HPDE6-E6E7 (cell line): ENCODE measurements at regions not wholly inside any gene's neighbourhood (a gene's known extent, or its start where the extent isn't known, plus 50 kb on each side); places are given as distances from the start of the nearest gene placed in this dataset.
"Not testable (repeated sequence)": the region's sequence is repeated elsewhere in the genome, so short reads cannot be mapped to it uniquely, and the experiment has no call there.

ENCODE experiments used
- DNase-seq: peaks from one replicate; pipeline ENCODE4 v3.0.0; 2011; ENCODE audit warnings: missing footprints; ENCODE audit errors: extremely low spot score

DNA sequence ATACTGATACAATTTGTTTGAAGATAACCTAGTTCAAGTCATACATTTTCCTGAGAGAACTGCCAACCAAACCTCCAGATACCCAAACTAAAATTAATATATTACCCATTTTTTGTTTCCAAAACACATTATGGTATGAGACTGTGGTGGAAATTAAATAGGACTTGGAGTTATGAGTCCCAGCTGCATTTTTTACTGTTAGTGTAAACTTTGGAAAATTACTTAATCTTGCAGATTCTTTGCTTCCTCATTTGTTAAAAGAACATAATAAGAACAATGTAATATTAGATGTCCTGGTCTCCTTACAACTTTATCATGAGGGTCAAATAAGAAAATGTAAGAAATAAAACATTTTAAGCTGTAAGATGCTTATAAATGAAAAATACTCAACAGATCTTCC is 98.2 kb upstream of the TRIB2 start:
- no peak for DNase-seq

DNA sequence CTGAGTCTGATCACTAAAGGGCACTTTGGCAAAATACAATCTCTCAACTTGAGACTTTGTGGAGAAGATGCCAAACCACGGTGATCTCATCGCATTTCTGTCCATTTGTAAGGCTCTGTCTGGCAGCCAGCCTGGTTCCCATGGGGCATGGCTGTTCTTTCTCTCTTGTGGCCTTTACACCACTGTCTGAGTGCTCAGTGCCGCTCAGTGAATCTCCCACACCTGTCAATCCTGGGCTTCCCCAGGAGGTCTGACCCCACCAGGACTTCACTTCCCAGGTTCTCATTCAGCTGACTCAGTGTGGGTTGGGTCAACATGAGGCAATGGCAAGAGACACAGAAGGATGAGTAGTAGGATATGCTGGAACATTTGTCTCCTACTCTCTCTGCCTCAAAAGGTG is 96.8 kb upstream of the TRIB2 start:
- no peak for DNase-seq

DNA sequence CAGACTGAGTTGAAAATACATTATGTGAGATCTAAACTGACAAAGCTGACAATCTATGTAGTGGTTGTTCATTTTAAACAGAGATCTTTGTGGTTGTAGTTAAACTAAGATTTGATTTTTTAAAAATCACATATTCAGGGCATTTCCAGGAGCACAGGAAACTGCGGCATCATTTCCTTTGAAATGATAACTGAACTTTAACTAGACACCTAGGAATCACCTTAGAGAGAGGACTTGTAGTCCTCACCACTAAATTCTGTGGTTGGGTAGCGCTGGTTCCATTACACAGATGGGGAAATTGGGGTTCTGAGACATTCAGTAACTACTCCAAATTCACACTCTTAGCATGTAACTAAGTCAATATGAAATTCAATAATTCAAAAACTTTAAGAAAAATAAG is 96.0 kb upstream of the TRIB2 start:
- DNase-seq, result no peak

DNA sequence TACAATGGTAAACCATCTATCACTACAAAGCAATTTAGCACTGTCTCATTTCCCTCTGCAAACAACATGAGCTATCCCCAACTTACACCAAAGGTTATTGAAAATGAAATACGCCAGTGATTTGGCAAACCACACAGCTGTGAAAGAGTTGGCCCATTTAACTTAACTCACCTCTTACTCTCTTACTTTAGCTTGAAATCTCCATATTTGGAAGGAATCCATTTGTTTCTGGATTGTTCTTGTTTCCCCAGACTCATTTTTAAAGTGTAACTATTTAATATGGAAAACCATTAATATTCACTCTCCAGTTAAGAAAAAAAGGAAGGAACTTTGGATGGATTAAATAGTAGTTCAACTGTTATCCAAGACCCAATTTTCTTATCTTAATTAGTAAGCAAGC is 93.7 kb upstream of the TRIB2 start:
- DNase-seq, result no peak

DNA sequence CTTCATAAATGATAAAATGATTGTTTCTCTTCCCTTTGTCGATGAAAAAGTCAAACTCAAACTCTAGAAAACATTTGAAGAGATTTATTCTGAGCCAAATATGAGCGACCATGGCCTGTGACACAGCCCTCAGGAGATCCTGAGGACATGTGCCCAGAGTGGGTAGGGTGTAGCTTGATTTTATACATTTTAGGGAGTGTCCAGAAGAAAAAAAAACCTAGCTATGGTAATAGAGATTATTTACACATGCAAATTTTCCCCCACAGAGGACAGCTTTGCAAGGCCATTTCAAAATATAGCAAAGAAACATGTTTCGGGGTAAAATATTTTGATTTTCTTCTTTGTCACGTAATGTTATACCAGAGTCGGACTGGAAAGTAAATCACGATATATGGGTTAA is 92.4 kb upstream of the TRIB2 start:
- DNase-seq, result no peak

DNA sequence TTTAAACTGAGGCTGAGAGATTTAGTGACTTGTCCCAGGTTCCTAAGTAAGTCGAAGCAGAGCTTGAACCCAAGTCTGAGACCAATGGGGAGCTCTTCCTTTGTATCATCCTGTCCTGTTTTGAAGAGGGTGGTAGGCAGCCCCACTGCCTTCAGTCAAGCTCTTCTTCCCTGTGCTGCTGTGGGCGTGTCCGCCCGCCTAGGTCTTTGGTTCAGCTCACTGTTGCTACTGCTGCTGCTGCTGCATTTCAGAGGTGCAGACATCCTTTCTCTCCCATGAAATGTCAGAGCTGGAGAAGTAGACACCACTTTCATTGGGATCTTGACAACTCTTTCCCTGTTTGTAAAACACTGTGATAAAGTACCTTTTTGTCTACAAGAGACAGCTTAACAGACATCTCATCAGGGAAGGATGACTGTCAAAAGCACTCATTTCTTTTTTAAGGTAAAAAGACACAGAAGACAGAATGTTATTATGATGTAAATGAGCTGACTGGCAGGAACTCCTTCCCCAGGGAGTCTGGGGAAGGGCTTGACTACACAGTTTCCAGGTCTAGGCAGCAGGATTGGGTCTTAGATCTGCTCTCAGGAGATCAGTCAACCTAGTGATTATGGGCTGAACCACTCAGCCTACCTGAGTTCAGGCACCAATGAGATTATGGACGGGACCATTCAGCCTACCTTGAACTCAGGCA is 91.7 kb upstream of the TRIB2 start:
- DNase-seq, result no peak

DNA sequence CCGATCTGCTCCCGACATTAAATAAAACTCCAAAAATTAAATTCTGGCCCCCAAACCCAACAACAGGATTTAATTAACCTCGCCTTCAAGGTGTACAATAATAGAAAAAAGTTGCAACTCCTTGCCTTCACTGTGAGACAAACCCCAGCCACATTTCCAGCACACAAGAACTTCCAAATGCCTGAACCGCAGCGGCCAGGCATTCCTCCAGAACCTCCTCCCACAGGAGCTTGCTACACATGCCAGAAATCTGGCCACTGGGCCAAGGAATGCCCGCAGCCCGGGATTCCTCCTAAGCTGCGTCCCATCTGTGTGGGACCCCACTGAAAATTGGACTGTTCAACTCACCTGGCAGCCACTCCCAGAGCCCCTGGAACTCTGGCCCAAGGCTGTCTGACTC is 88.2 kb upstream of the TRIB2 start:
- not testable (repeated sequence) for DNase-seq

DNA sequence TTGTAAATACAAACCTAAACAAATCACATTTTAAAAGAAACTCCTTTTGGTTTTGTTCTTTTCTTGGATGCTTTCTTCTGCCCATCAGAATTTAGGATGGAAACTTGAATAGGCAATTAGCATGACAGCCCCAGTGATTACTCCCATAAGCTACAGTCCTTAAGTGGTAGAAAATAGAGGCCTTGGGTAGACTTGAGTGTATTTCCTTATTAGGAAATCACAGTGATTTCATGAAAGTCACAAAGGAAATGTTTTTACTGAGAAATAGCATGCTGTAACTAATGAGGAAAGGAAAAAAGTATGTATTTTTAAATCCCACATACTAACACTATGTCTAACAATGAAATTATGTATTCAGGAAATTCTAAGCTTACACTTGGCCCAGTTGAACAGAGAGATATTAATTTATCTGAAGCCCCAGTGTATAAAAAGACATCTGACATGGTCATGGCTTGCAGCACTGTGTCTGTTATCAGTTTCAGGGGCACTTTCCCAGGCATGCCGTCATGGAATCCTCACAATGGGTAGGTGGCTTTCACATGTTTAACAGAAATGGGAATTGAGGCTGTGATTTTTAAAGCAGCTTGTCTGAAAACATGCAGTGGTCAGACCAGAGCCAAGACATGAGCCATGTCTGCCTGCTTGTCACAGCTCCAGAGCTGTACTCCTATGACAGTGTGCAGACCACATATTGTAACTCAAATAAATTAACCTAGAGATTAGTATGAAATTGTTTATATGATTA is 79.7 kb upstream of the TRIB2 start:
- DNase-seq, result no peak

DNA sequence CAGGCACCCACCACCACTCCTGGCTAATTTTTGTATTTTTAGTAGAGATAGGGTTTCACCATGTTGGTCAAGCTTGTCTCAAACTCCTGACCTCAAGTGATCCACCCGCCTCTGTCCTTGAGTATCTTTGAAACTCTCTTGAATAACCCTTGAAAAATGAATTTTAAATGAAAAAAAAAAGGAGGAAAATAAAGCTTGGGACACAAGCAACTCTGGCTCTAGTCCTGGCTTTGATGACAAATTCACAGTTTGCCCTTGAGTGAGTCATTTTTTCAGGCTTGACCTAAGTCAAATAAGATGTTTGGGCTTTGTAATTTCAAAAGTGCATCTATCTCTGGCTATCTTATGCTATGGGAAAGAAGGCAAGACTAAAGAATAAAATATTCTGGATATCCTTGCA is 79.0 kb upstream of the TRIB2 start:
- DNase-seq, result no peak

DNA sequence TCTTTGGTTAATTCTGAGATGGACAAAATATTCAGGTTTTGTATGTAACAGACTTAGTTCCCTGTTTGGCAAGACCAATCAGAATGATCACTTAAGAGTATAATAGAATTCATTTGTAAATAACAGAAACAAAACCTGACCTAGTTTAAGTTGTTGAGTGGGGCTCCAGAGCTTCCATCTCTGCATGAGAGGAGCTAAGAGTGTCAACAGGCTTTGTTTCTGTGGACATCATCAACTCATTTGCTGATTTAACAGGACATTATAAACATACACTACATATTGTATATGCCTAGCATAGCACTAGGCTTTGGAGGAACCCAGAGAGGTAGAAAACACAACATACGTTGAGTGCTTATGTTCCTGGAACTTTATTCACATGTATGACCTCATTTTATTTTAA is 75.3 kb upstream of the TRIB2 start:
- no peak for DNase-seq

DNA sequence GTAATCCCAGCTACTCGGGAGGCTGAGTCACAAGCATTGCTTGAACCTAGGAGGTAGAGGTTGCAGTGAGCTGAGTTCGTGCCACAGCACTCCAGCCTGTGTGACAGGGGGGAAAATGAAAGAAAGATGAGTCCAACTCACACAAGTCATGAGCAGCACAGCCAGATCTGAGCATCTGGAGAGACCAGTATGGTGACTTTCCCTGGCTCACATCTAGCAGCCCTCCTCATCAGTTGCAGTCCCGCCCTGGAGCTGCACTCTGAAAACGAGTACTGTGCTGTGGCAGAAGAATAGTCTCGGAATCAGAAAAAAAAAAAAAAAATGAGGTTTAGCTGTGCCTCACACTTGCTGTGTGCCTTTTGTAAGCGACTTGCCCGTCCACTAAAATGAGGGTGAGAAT is 74.4 kb upstream of the TRIB2 start:
- DNase-seq, result no peak

DNA sequence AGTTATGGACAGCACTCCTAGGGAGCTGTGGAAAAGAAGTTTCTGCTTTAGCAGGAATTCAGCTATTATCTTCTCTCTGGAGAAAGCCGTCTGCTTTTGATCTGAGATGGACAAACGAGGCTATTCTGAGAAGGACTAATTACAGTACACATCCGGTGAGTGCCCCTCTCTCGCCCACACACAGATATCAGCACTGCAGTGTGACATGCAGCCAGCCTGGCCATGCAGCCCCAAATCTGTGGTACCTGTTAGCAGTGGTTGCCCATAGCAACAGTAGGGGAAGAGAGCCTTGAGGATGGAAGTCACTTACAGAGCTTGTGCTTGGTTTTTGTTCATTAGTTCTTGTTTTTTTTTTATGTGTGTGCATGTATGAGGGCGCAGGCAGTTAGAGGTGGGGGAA is 73.9 kb upstream of the TRIB2 start:
- DNase-seq, result no peak

DNA sequence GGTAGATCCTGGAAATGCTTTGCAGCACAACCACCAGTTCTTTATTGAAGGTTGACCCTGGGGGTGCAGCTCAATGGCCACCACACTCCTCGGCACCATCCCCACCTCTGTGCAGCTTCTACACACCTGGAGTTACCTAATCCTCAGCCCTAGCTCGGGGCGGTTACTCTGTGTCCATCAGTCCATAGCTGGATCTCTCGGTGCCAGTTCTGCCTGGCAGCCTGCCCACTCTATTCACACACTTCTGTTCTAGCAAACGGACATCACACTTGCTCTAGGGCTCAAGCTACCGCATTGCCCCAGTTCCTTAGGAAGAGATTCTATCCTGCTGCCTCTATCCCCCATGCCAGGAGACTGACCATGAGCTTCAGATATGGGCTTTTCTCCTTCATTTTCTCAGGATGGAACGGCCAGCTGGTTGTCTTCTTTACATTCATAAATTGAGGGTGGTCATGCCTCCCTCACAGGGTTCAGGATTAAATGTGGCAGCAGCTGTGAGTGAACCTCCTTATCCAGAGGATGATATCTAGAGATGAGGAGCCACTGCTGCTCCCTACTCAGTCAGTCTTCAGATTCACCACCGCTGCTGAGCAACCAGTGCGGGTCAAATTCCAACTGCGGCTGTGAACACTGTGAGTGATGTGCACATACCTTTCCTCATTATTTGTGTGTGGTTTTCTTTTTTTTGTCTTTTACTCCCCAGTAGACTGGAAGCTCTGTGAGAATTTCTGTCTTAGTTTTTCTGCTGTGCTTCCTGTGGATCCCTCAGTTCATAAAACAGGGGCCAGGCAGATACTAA is 66.9 kb upstream of the TRIB2 start:
- DNase-seq, result no peak

DNA sequence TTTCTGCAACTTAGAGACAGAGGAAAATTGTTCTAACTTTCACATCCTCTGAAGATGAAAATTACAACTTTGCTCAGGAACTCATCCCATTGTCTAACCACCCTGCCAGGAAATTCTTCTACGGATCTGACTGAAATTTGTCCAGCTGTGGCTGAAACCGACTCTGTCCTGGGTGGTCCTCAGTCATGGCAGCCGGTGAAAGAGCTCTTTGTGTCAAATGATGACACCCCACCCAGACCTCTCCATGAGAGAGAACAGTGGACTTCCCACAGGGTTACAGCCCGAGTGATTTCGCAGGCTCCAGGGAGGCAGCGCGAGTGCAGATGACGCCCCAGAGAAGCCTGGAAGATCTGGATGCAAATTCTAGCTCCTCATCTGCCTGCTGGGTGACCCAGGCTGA is 65.1 kb upstream of the TRIB2 start:
- no peak for DNase-seq

DNA sequence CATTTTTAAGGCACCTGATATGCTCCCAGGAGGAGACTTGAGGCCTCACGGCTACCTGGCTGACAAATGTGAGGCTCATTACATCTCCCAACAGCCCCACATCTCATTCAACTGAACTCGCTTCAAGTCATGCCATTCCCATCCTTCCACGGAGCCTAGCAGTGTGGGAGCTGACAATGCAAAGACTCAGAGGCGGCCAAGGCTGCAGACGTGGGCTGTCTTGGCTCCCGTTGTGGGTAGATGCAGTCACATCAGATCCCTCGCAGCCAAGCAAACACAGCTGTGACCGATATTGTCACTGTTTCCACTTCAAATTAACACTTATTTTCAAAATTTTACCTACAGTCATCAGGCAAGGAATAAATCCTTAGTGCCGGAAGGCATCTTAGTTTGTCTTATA is 64.0 kb upstream of the TRIB2 start:
- DNase-seq, result no peak

DNA sequence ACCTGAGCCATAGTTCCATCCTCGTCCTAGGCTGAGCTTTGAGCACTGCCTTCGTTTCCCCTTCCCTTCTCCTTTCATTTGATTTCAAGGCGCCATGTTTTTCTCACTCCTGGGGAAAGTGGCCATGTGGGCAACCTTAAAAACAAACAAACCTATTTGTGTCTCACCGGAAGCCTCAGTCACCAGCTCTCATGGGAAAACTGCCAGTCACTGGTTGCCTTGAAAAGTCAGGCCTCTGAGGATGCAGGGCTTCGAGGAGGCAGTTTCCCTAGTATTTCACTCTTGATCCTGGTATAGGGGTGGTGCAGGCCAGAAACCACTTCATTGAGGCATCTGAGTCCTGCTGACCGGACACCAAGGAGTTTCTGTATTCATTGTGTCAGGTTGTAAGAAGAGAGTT is 59.2 kb upstream of the TRIB2 start:
- DNase-seq, result no peak

DNA sequence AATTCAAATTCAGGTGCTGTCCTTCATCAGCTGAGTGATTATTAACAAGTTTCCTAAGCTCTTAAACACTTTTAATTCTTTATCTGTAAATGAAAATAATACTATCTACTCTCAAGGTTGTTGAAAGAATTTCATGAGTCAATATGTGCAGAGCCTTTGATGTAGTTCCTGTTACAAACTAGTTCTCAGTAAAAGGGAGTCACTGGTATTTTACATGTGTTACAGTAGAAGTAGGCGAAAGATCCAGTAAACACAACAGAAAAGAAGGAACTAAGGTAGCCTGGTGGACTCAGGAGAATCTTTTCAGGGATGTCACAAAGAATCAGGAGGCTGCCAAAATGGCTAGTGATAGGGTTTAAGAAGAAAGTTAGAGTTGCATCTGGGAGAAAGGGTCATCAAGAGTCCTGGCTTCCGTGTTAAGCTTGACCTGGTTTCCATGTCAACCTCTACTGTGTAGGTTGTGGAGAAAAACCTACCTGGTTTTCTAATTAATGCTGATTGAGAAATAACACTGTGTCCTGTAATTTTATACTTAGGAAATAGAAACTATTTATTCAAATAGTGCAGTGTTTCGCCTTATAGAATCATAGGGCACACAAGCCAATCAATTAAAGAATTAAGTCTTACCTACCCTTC is 58.3 kb upstream of the TRIB2 start:
- DNase-seq, result no peak

DNA sequence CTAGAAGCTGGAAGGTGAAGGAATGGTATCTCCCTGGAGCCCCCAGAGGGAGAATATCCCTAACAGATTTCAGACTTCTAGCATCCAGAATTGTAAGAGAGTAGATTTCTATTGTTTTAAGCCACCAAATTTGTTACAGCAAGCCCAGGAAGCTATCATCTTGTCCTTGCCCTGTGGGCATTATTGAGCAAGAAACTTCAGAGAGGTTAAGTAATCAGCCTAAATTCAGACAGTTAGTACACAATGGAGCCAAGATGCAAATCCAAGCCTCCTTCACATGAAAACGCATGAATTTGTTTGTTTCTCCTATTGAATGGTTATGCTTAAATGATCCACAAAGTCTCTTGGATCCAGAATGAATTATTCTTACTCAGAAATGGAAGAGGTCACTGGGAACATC is 55.2 kb upstream of the TRIB2 start:
- DNase-seq, result no peak

DNA sequence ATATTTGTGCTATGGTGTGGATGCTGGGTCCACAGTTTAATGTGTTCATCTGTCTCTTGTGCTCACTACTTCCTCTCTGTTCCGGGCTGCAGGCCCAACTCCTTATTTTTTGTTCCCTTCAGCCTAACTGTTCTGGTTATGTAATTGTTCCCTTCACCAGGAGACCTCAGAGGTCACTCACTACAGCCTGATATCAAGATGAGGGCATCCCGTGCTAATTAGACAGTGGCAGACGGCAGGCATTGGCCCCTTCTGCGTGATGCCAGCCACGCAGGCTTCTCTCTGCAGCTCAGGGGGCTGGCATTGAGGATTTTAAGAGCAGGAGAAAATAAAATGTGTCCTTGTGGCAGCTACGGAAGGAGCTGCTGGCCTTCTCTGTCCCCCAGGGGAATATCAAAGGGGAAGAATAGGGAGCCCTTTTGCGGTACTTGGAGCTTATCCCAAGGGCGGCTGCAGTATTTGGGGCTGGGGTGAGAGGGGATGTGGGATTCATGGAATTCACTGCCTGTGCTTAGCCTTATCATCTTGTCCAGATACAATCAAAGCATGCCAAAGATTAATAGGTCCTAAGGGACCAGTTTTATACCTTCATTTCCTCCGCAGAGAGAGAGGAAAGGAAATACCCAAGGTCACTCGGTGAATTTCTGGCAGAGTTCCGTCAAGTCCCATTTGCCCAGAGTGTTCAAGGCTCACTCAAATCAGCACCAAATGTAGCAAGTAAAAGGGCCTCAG is 53.3 kb upstream of the TRIB2 start:
- DNase-seq, result no peak

DNA sequence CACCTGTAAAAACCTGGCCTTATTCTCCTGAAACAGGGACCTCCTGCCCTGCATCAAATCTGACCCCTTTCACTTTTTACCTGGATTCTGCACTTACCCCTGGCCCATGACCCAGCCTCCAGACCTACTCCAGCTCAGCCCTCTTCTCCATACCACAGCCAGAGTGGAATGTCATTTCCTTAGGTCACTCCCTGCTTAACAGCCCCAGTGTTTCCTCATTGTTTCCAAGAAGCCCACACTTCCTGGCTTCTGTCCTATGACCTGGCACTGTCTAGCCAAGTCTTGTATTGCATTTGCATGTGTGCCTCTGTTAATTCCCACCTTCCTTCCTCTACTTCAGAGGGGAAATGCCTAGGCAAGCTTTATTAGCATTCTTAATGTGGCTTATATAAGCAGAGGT is 51.4 kb upstream of the TRIB2 start:
- DNase-seq, result no peak

DNA sequence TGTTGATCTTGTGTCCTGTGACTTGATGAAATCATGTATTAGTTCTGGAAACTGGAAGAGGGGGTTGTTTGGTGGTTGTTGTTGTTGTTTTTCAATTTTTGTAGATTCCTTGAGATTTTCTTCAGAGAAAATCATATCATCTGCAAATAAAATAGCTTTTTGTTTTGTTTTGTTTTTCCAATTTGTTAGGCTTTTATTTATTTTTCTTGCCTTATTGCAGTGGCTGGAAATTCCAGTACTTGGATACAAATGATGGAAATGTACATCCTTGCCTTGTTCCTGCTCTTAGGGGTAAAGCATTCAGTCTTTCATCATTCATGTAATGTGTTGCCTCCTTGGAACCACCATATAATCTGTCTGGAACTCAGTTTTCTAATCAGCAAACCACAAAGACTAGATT is 50.3 kb upstream of the TRIB2 start:
- DNase-seq, result no peak
